ENCODE measurements at regions not wholly inside any gene's neighbourhood (a gene's known extent, or its start where the extent isn't known, plus 50 kb on each side); places are given as distances from the start of the nearest gene placed in this dataset.

DNA sequence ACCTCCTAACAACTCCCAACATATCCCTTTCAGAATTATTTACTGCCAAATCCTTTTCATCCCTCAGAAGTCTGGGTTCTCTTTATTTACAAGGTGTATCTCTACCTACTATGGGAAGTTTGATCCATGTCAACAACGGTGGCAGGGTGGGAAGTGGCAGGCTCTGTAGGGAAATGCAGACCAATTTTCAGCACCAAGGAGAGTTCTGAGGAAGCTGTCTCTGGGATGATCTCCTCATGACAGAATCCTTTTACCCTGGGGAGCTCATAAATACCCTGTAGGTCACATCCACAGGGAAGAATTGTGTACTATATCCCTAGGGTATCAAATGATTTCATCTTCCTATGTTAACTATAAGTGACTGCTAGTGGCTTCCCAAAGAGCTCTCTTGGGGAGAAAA, 107.8 kb upstream of the NEK6 start:
- H3K4me2 ChIP-seq (ENCODE audit: insufficient read depth, low read length), result no peak overlapping the region
- no peak for DNase-seq (ENCODE audit: low read depth, low spot score)
- no TSS peak for BruUV-seq (replicated peaks)
- no peaks in the 10 kb centered on the region for H3K79me2 ChIP-seq (ENCODE audit: control insufficient read depth, insufficient read depth, low read length)
- POLR2A ChIA-PET, result no interaction called here
- H3K9ac ChIP-seq (replicated peaks; ENCODE audit: extremely low read depth, insufficient read depth, low read length), result no peak overlapping the region
- no peak overlapping the region for H3K4me3 ChIP-seq (replicated peaks in 1 of 3; ENCODE audit: insufficient read depth in 1 of 3, low read depth in 1 of 3, low read length in 3 of 3)
- dilution Hi-C loops (cut with MboI; ENCODE audit: extremely low pct_ligation_motif_present, low sequenced_read_pairs), result no loop called here
- intact Hi-C loops (cut with micrococcal nuclease), result loop anchor here (5.0 kb wide), 1 partner anchor 107 kb away; the partner anchor contains the start of gene NEK6
- CTCF ChIA-PET, result interaction anchor here (1.0 to 1.4 kb wide), 4 partner anchors 12 to 35 kb away, joined by 3 to 6 read pairs (median 4); no protein-coding TSS in a partner anchor
- TF ChIP-seq POLR2AphosphoS5 (IDR thresholded peaks at IDR 0.05; ENCODE audit: insufficient read depth, low read depth, low read length), result no peak
- TF ChIP-seq POLR2A (IDR thresholded peaks at IDR 0.05; ENCODE audit: low read depth, low read length), result no peak
- TF ChIP-seq JUN (IDR thresholded peaks at IDR 0.05; ENCODE audit: borderline replicate concordance, insufficient read depth, insufficient read length, low read depth), result no peak
- TF ChIP-seq GATA2 (IDR thresholded peaks at IDR 0.05; ENCODE audit: insufficient read depth, insufficient read length, low read depth, low read length), result no peak
- no peak for TF ChIP-seq EZH2 (IDR thresholded peaks at IDR 0.05; ENCODE audit: borderline replicate concordance, low read depth, low read length, severe bottlenecking)
- TF ChIP-seq, protein P1, sequence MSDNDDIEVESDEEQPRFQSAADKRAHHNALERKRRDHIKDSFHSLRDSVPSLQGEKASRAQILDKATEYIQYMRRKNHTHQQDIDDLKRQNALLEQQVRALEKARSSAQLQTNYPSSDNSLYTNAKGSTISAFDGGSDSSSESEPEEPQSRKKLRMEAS (IDR thresholded peaks at IDR 0.05; ENCODE audit: insufficient read depth, insufficient read length), result no peak
- TF ChIP-seq FOS (IDR thresholded peaks at IDR 0.05; ENCODE audit: borderline replicate concordance, insufficient read depth, low read length), result no peak
- H4K20me1 ChIP-seq (replicated peaks; ENCODE audit: control insufficient read depth, extremely low read depth, insufficient read depth, low read length), result no peaks in the 10 kb centered on the region
- no peaks in the 10 kb centered on the region for H3K9me3 ChIP-seq (replicated peaks; ENCODE audit: control insufficient read depth, insufficient read depth, low read length)
- H3K9me1 ChIP-seq (replicated peaks; ENCODE audit: control insufficient read depth, extremely low read depth, insufficient read depth, low read length), result no peaks in the 10 kb centered on the region
- peaks cover 8 to 29% of the 10 kb centered on the region in 2 experiments for H3K27me3 ChIP-seq (ENCODE audit: control insufficient read depth in 2 of 2, insufficient read depth in 2 of 2, low read length in 2 of 2)
- FAIRE-seq, result no peak
- peaks cover 4% of the 10 kb centered on the region for H3K4me1 ChIP-seq (ENCODE audit: control insufficient read depth, extremely low read depth, insufficient read depth, low read length)
- H3K36me3 ChIP-seq (ENCODE audit: control insufficient read depth in 2 of 2, extremely low read depth in 1 of 2, insufficient read depth in 2 of 2, low read length in 2 of 2), result no peaks in the 10 kb centered on the region
- H3K27ac ChIP-seq (ENCODE audit: insufficient read depth, low read depth, low read length), result no peak overlapping the region
- no peak overlapping the region for H2AFZ ChIP-seq (ENCODE audit: low read depth, low read length)

DNA sequence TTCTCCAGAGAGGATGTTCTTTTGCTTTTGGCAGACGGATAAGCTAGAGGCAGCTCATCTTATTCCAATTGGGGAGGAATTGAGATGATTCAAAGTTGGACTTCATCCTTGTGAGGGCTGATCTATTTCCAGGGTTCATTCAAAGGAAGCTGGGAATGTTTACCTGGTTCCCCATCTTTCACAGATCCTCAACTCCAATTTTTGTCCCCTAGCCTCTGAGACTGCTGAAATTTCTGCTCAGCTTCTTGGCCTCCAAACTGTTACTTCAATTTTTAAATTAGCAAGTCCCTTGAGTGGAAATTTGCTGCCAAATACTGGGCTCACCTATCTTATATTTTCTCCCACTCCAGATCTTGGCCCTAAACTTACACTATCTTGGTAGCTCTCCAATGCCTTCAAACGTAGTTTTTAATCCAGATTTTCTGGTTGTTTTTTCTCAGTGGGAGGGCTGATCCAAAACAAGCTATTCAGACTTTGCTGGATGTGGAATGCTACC, 93.9 kb upstream of the NEK6 start:
- POLR2A ChIA-PET, result no interaction called here
- no peak overlapping the region for H3K4me3 ChIP-seq (replicated peaks in 1 of 3; ENCODE audit: insufficient read depth in 1 of 3, low read depth in 1 of 3, low read length in 3 of 3)

More for the DNA sequence above, 93.9 kb upstream of the NEK6 start:
- BruUV-seq (replicated peaks), result no TSS peak
- Histone ChIP-seq H3K27me3 (ENCODE audit: control insufficient read depth in 2 of 2, insufficient read depth in 2 of 2, low read length in 2 of 2) (peaks cover 10 to 12% of the 10 kb centered on the region in 2 experiments), H4K20me1 (replicated peaks; ENCODE audit: control insufficient read depth, extremely low read depth, insufficient read depth, low read length) (no peaks in the 10 kb centered on the region), H3K9me3 (replicated peaks; ENCODE audit: control insufficient read depth, insufficient read depth, low read length) (no peaks in the 10 kb centered on the region), H3K27ac (ENCODE audit: insufficient read depth, low read depth, low read length) (no peak overlapping the region), H3K79me2 (ENCODE audit: control insufficient read depth, insufficient read depth, low read length) (no peaks in the 10 kb centered on the region), H3K36me3 (ENCODE audit: control insufficient read depth in 2 of 2, extremely low read depth in 1 of 2, insufficient read depth in 2 of 2, low read length in 2 of 2) (no peaks in the 10 kb centered on the region), H3K9ac (replicated peaks; ENCODE audit: extremely low read depth, insufficient read depth, low read length) (no peak overlapping the region), H3K9me1 (replicated peaks; ENCODE audit: control insufficient read depth, extremely low read depth, insufficient read depth, low read length) (no peaks in the 10 kb centered on the region), H3K4me2 (ENCODE audit: insufficient read depth, low read length) (no peak overlapping the region), H3K4me1 (ENCODE audit: control insufficient read depth, extremely low read depth, insufficient read depth, low read length) (no peaks in the 10 kb centered on the region), H2AFZ (ENCODE audit: low read depth, low read length) (no peak overlapping the region)
- intact Hi-C loops (cut with micrococcal nuclease), result no loop called here
- TF ChIP-seq POLR2AphosphoS5 (IDR thresholded peaks at IDR 0.05; ENCODE audit: insufficient read depth, low read depth, low read length) (no peak), JUN (IDR thresholded peaks at IDR 0.05; ENCODE audit: borderline replicate concordance, insufficient read depth, insufficient read length, low read depth) (no peak), MYC (IDR thresholded peaks at IDR 0.05; ENCODE audit: low read depth, low read length) (no peak), POLR2A (IDR thresholded peaks at IDR 0.05; ENCODE audit: low read depth, low read length) (no peak), EZH2 (IDR thresholded peaks at IDR 0.05; ENCODE audit: borderline replicate concordance, low read depth, low read length, severe bottlenecking) (no peak), GATA2 (IDR thresholded peaks at IDR 0.05; ENCODE audit: insufficient read depth, insufficient read length, low read depth, low read length) (no peak), FOS (IDR thresholded peaks at IDR 0.05; ENCODE audit: borderline replicate concordance, insufficient read depth, low read length) (no peak)
- TF ChIP-seq, protein P1 (IDR thresholded peaks at IDR 0.05; ENCODE audit: insufficient read depth, insufficient read length), result no peak
- TF ChIP-seq, protein P2, sequence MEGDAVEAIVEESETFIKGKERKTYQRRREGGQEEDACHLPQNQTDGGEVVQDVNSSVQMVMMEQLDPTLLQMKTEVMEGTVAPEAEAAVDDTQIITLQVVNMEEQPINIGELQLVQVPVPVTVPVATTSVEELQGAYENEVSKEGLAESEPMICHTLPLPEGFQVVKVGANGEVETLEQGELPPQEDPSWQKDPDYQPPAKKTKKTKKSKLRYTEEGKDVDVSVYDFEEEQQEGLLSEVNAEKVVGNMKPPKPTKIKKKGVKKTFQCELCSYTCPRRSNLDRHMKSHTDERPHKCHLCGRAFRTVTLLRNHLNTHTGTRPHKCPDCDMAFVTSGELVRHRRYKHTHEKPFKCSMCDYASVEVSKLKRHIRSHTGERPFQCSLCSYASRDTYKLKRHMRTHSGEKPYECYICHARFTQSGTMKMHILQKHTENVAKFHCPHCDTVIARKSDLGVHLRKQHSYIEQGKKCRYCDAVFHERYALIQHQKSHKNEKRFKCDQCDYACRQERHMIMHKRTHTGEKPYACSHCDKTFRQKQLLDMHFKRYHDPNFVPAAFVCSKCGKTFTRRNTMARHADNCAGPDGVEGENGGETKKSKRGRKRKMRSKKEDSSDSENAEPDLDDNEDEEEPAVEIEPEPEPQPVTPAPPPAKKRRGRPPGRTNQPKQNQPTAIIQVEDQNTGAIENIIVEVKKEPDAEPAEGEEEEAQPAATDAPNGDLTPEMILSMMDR (IDR thresholded peaks at IDR 0.05; ENCODE audit: extremely low read depth in 1 of 2, insufficient read depth in 1 of 2, low read depth in 1 of 2, low read length in 2 of 2), result no peak
- FAIRE-seq (no peak), DNase-seq (ENCODE audit: low read depth, low spot score) (no peak)
- dilution Hi-C loops (cut with MboI; ENCODE audit: extremely low pct_ligation_motif_present, low sequenced_read_pairs), result no loop called here
- CTCF ChIA-PET, result interaction anchor here (0.8 to 1.8 kb wide), 5 partner anchors 10 to 37 kb away, joined by 3 to 10 read pairs (median 5); no protein-coding TSS in a partner anchor
